GM18505 (cell line): ENCODE measurements at regions not wholly inside any gene's neighbourhood (a gene's known extent, or its start where the extent isn't known, plus 50 kb on each side); places are given as distances from the start of the nearest gene placed in this dataset.

Experiments used
- ATAC-seq: cut with Tn5 transposase; IDR thresholded peaks from one replicate; pipeline ENCODE4 v1.9.1; 2021; ENCODE audit not compliant: unreplicated experiment
- POLR2A ChIP-seq: IDR thresholded peaks from 4 replicates; pipeline ENCODE4 v1.6.1; 2011; ENCODE audit warnings: borderline replicate concordance; ENCODE audit not compliant: insufficient read depth, insufficient read length; ENCODE audit errors: extremely low read depth

GRCh38 chr2:217749008-217749407 is 253.8 kb downstream of the TNS1 start:
- no peak for ATAC-seq
- no peak for TF ChIP-seq POLR2A

GRCh38 chr2:217746808-217747207 is 256.0 kb downstream of the TNS1 start:
- ATAC-seq, result no peak
- TF ChIP-seq POLR2A, result no peak

GRCh38 chr2:217743966-217744761 is 258.6 kb downstream of the TNS1 start:
- no peak for ATAC-seq
- no peak for TF ChIP-seq POLR2A

- no peak for ATAC-seq
- TF ChIP-seq POLR2A, result no peak
Observed at GRCh38 chr2:217743407-217743806, 259.4 kb downstream of the TNS1 start.

GRCh38 chr2:217742841-217743240 is 260.0 kb downstream of the TNS1 start:
- no peak for TF ChIP-seq POLR2A
- ATAC-seq, result no peak

- no peak for ATAC-seq
- TF ChIP-seq POLR2A, result no peak
Observed at GRCh38 chr2:217742276-217742675, 260.5 kb downstream of the TNS1 start.

GRCh38 chr2:217741381-217741955 is 261.3 kb downstream of the TNS1 start:
- no peak for TF ChIP-seq POLR2A
- ATAC-seq, result no peak

GRCh38 chr2:217740756-217741155 is 262.0 kb downstream of the TNS1 start:
- ATAC-seq, result no peak
- TF ChIP-seq POLR2A, result no peak

GRCh38 chr2:217740178-217740577 is 262.6 kb downstream of the TNS1 start:
- ATAC-seq, result no peak
- no peak for TF ChIP-seq POLR2A

- ATAC-seq, result no peak
Observed at GRCh38 chr2:217739741-217740140, 263.1 kb downstream of the TNS1 start.

GRCh38 chr2:217738061-217738460 is 264.7 kb downstream of the TNS1 start:
- ATAC-seq, result no peak
- TF ChIP-seq POLR2A, result no peak

More at GRCh38 chr2:217739741-217740140, 263.1 kb downstream of the TNS1 start:
- TF ChIP-seq POLR2A, result no peak

- TF ChIP-seq POLR2A, result no peak
- no peak for ATAC-seq
Observed at GRCh38 chr2:217736776-217737550, 265.8 kb downstream of the TNS1 start.

- TF ChIP-seq POLR2A, result no peak
- no peak for ATAC-seq
Observed at GRCh38 chr2:217735899-217736298, 266.9 kb downstream of the TNS1 start.

- no peak for ATAC-seq
- TF ChIP-seq POLR2A, result no peak
Observed at GRCh38 chr2:217735034-217735433, 267.8 kb downstream of the TNS1 start.

GRCh38 chr2:217733461-217733860 is 269.3 kb downstream of the TNS1 start:
- no peak for ATAC-seq
- no peak for TF ChIP-seq POLR2A

- ATAC-seq, result no peak
- no peak for TF ChIP-seq POLR2A
Observed at GRCh38 chr2:217732992-217733391, 269.8 kb downstream of the TNS1 start.
